ENCODE measurements at regions not wholly inside any gene's neighbourhood (a gene's known extent, or its start where the extent isn't known, plus 50 kb on each side); places are given as distances from the start of the nearest gene placed in this dataset.

DNA sequence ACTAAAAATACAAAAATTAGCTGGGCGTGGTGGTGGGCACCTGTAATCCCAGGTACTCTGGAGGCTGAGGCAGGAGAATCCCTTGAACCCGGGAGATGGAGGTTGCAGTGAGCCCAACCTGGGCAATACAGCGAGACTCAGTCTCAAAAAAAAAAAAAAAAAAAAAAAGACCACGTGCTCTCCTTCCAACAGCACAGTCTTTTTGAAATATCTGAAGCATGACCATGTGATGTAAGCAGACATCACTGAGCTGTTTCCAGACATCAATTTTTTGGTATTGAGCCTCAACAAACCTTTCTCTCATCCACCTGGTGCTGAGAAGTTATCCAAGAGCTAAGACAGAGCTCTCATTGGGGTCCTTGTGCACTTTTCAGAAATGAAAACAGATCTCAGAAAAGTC, 249.2 kb downstream of the FOXA2 start:
- H3K4me1 Mint-ChIP-seq (ENCODE audit: low read depth, unreplicated experiment): peaks cover 7% of the 10 kb centered on the region
- TF ChIP-seq, protein P1, sequence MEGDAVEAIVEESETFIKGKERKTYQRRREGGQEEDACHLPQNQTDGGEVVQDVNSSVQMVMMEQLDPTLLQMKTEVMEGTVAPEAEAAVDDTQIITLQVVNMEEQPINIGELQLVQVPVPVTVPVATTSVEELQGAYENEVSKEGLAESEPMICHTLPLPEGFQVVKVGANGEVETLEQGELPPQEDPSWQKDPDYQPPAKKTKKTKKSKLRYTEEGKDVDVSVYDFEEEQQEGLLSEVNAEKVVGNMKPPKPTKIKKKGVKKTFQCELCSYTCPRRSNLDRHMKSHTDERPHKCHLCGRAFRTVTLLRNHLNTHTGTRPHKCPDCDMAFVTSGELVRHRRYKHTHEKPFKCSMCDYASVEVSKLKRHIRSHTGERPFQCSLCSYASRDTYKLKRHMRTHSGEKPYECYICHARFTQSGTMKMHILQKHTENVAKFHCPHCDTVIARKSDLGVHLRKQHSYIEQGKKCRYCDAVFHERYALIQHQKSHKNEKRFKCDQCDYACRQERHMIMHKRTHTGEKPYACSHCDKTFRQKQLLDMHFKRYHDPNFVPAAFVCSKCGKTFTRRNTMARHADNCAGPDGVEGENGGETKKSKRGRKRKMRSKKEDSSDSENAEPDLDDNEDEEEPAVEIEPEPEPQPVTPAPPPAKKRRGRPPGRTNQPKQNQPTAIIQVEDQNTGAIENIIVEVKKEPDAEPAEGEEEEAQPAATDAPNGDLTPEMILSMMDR (IDR thresholded peaks at IDR 0.05; ENCODE audit: insufficient read depth in 1 of 2, low read depth in 1 of 2, low read length in 1 of 2, severe bottlenecking in 1 of 2, unreplicated experiment in 1 of 2): no peak
- Histone ChIP-seq H3K9me3 (no peaks in the 10 kb centered on the region), H3K4me1 (no peaks in the 10 kb centered on the region; the same call in 1 of the 2 replicates), H3K4me3 (ENCODE audit: low read depth, low read length) (no peak overlapping the region), H3K27me3 (replicated peaks; ENCODE audit: control insufficient read depth, insufficient read depth, low read length) (peaks cover 1% of the 10 kb centered on the region; the same call in 1 of the 2 replicates), H3K36me3 (ENCODE audit: control insufficient read depth, insufficient read depth, low read length) (no peaks in the 10 kb centered on the region)
- peaks cover 21% of the 10 kb centered on the region for H3K27me3 Mint-ChIP-seq (ENCODE audit: insufficient read depth, unreplicated experiment)
- no peak overlapping the region for H3K27ac Mint-ChIP-seq (ENCODE audit: unreplicated experiment)
- H3K4me3 Mint-ChIP-seq (ENCODE audit: unreplicated experiment): no peak overlapping the region
- H3K36me3 Mint-ChIP-seq (ENCODE audit: insufficient read depth, unreplicated experiment): no peaks in the 10 kb centered on the region
- intact Hi-C loops (cut with micrococcal nuclease; ENCODE audit: unreplicated experiment): loop anchor here (2.0 kb wide), 2 partner anchors 20 to 118 kb away; no protein-coding TSS in a partner anchor
- H3K9me3 Mint-ChIP-seq (ENCODE audit: unreplicated experiment): no peaks in the 10 kb centered on the region
- DNase-seq: no peak
- ChIA-PET CTCF (interaction anchor here (0.7 to 3.7 kb wide), 5 partner anchors 12 to 1443 kb away, joined by 5 to 44 read pairs (median 7); no protein-coding TSS in a partner anchor), POLR2A (interaction anchor here (0.7 kb wide), 1 partner anchor 351 kb away, joined by 11 read pairs; no protein-coding TSS in a partner anchor)
- BruUV-seq (replicated peaks): no TSS peak

DNA sequence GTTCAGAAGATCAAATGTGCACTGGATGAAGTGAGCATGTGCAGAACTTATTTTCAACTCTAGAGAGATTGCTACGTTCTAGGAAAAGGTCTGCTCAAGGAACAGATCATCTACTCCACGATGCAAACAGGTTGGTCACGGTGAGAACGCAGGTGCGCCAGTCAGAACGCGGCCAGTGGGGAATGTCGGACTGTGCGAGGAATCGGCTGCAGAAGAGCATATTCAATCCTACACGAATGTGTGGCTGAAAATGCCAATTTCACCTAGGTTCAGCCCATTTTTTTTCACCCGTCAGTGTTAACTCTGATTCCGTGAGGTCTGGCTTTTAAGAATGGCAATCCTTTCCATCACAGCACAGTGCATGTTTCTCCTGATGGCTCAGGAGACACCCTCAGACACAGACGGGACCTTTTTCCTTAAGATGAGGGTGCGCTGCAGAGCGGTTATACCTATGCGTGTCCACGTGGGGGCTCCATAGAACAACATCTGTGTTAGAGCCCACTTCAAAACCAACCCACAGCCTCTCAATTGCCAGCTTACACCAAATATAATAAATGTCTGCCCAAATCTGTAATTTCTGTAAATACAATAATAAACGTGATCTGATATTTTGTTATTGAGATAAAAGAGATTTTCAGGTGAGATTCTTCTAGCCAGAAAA, 250.4 kb downstream of the FOXA2 start:
- no peaks in the 10 kb centered on the region for H3K36me3 ChIP-seq (ENCODE audit: control insufficient read depth, insufficient read depth, low read length)
- DNase-seq: peak; percentile 69 to 78
- no peak overlapping the region for H3K4me3 ChIP-seq (ENCODE audit: low read depth, low read length)
- no peaks in the 10 kb centered on the region; the same call in 1 of the 2 replicates for H3K4me1 ChIP-seq
- peaks cover 1% of the 10 kb centered on the region; the same call in 1 of the 2 replicates for H3K27me3 ChIP-seq (replicated peaks; ENCODE audit: control insufficient read depth, insufficient read depth, low read length)
- Mint-ChIP-seq H3K27me3 (ENCODE audit: insufficient read depth, unreplicated experiment) (peaks cover 28% of the 10 kb centered on the region), H3K4me3 (ENCODE audit: unreplicated experiment) (no peak overlapping the region), H3K9me3 (ENCODE audit: unreplicated experiment) (no peaks in the 10 kb centered on the region), H3K4me1 (ENCODE audit: low read depth, unreplicated experiment) (peaks cover 2% of the 10 kb centered on the region), H3K36me3 (ENCODE audit: insufficient read depth, unreplicated experiment) (no peaks in the 10 kb centered on the region), H3K27ac (ENCODE audit: unreplicated experiment) (no peak overlapping the region)
- BruUV-seq (replicated peaks): no TSS peak
- POLR2A ChIA-PET: no interaction called here
- intact Hi-C loops (cut with micrococcal nuclease; ENCODE audit: unreplicated experiment): loop anchor here (1.0 to 5.0 kb wide), 4 partner anchors 19 to 350 kb away; no protein-coding TSS in a partner anchor
- no peaks in the 10 kb centered on the region for H3K9me3 ChIP-seq
- CTCF ChIA-PET: interaction anchor here (0.6 to 3.7 kb wide), 2 partner anchors 42 to 350 kb away, joined by 3 to 44 read pairs; no protein-coding TSS in a partner anchor
- TF ChIP-seq, protein P1 (IDR thresholded peaks at IDR 0.05; ENCODE audit: insufficient read depth in 1 of 2, low read depth in 1 of 2, low read length in 1 of 2, severe bottlenecking in 1 of 2, unreplicated experiment in 1 of 2): peak; percentile 84 to 86

DNA sequence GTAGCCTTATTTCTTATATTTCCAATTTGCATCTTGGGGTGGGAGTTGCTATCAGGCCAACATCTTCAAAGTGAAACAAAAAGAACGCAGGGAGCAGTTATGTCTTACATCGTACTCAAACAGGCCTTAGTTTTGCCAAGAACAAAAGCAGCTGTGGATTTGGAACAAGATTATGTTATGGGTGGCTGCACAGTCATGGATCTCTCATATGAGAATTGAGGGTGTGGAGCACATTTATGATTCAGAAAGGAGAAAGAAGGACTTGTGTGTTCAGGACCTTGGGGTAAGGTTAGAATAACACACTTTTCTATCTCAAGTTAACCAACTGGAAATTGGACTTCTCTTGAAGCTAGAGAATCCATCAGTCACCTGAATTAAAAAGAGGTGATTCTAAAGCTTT, 259.9 kb downstream of the FOXA2 start:
- no peaks in the 10 kb centered on the region for H3K9me3 ChIP-seq
- no TSS peak for BruUV-seq (replicated peaks)
- Mint-ChIP-seq H3K27me3 (ENCODE audit: insufficient read depth, unreplicated experiment) (peaks cover 35% of the 10 kb centered on the region), H3K9me3 (ENCODE audit: unreplicated experiment) (no peaks in the 10 kb centered on the region), H3K36me3 (ENCODE audit: insufficient read depth, unreplicated experiment) (no peaks in the 10 kb centered on the region), H3K27ac (ENCODE audit: unreplicated experiment) (no peak overlapping the region), H3K4me1 (ENCODE audit: low read depth, unreplicated experiment) (no peaks in the 10 kb centered on the region), H3K4me3 (ENCODE audit: unreplicated experiment) (no peak overlapping the region)
- no peak for DNase-seq
- TF ChIP-seq, protein P1 (IDR thresholded peaks at IDR 0.05; ENCODE audit: insufficient read depth in 1 of 2, low read depth in 1 of 2, low read length in 1 of 2, severe bottlenecking in 1 of 2, unreplicated experiment in 1 of 2): no peak
- no peak overlapping the region for H3K4me3 ChIP-seq (ENCODE audit: low read depth, low read length)
- H3K27me3 ChIP-seq (replicated peaks; ENCODE audit: control insufficient read depth, insufficient read depth, low read length): no peaks in the 10 kb centered on the region; the same call in 1 of the 2 replicates
- CTCF ChIA-PET: no interaction called here
- intact Hi-C loops (cut with micrococcal nuclease; ENCODE audit: unreplicated experiment): no loop called here
- no peaks in the 10 kb centered on the region for H3K36me3 ChIP-seq (ENCODE audit: control insufficient read depth, insufficient read depth, low read length)
- POLR2A ChIA-PET: no interaction called here
- no peaks in the 10 kb centered on the region for H3K4me1 ChIP-seq

Data from Caco-2 (cell line).